GM12878 (cell line): ENCODE measurements at regions not wholly inside any gene's neighbourhood (a gene's known extent, or its start where the extent isn't known, plus 50 kb on each side); places are given as distances from the start of the nearest gene placed in this dataset.

ENCODE experiments used
- IKZF1 ChIP-seq: fragments of 450-650 bp; conservative IDR thresholded peaks from 2 replicates; pipeline ENCODE4 v1.6.1; 2017; ENCODE audit warnings: antibody characterized with exemption, mild to moderate bottlenecking
- POLR2A ChIP-seq: IDR thresholded peaks from 2 replicates; pipeline ENCODE4 v1.6.1; 2011; ENCODE audit warnings: low read depth, mild to moderate bottlenecking, low read length
- TAF1 ChIP-seq: IDR thresholded peaks from 2 replicates; pipeline ENCODE4 v1.6.1; 2011; ENCODE audit warnings: mild to moderate bottlenecking, low read depth, low read length, borderline replicate concordance
- TCF12 ChIP-seq: IDR thresholded peaks from 2 replicates; pipeline ENCODE4 v1.6.1; 2011; ENCODE audit warnings: low read depth, mild to moderate bottlenecking, low read length
- ZNF24 ChIP-seq: fragments of 450-650 bp; IDR thresholded peaks from 2 replicates; pipeline ENCODE4 v1.6.1; 2017; ENCODE audit warnings: antibody characterized with exemption, mild to moderate bottlenecking
- TF ChIP-seq, protein P1 (sequence below), 3 experiments: IDR thresholded peaks in 2 of 3; conservative IDR thresholded peaks in 1 of 3; 2 replicates each; pipeline ENCODE4 v1.5.1; 2011; ENCODE audit warnings: low read depth in 3 of 3, low read length in 3 of 3, mild to moderate bottlenecking in 3 of 3, control low read depth in 2 of 3, moderate library complexity in 2 of 3, inconsistent platforms in 1 of 3, mixed read lengths in 1 of 3; ENCODE audit not compliant: control insufficient read depth in 2 of 3, insufficient read depth in 1 of 3; ENCODE audit errors: extremely low read depth in 1 of 3
- TF ChIP-seq, protein P2 (sequence below): IDR thresholded peaks from 2 replicates; pipeline ENCODE4 v1.6.1; 2011; ENCODE audit warnings: low read depth, mild to moderate bottlenecking, low read length, moderate library complexity, borderline replicate concordance; ENCODE audit errors: extremely low read depth

GRCh38 chr2:176768185-176768584 lies 444.4 kb upstream of the HNRNPA3 start:
- TF ChIP-seq, protein P1, sequence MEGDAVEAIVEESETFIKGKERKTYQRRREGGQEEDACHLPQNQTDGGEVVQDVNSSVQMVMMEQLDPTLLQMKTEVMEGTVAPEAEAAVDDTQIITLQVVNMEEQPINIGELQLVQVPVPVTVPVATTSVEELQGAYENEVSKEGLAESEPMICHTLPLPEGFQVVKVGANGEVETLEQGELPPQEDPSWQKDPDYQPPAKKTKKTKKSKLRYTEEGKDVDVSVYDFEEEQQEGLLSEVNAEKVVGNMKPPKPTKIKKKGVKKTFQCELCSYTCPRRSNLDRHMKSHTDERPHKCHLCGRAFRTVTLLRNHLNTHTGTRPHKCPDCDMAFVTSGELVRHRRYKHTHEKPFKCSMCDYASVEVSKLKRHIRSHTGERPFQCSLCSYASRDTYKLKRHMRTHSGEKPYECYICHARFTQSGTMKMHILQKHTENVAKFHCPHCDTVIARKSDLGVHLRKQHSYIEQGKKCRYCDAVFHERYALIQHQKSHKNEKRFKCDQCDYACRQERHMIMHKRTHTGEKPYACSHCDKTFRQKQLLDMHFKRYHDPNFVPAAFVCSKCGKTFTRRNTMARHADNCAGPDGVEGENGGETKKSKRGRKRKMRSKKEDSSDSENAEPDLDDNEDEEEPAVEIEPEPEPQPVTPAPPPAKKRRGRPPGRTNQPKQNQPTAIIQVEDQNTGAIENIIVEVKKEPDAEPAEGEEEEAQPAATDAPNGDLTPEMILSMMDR (IDR thresholded peaks at IDR 0.05 in 2 of 3, conservative IDR thresholded peaks at IDR 0.05 in 1 of 3; ENCODE audit: control insufficient read depth in 2 of 3, extremely low read depth in 1 of 3, insufficient read depth in 1 of 3, low read depth in 3 of 3, low read length in 3 of 3) = no peak
- no peak for TF ChIP-seq ZNF24
- no peak for TF ChIP-seq TAF1
- no peak for TF ChIP-seq TCF12
- TF ChIP-seq, protein P2, sequence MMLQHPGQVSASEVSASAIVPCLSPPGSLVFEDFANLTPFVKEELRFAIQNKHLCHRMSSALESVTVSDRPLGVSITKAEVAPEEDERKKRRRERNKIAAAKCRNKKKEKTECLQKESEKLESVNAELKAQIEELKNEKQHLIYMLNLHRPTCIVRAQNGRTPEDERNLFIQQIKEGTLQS = no peak
- no peak for TF ChIP-seq IKZF1
- TF ChIP-seq POLR2A = no peak
